ENCODE measurements at regions not wholly inside any gene's neighbourhood (a gene's known extent, or its start where the extent isn't known, plus 50 kb on each side); places are given as distances from the start of the nearest gene placed in this dataset.

DNA sequence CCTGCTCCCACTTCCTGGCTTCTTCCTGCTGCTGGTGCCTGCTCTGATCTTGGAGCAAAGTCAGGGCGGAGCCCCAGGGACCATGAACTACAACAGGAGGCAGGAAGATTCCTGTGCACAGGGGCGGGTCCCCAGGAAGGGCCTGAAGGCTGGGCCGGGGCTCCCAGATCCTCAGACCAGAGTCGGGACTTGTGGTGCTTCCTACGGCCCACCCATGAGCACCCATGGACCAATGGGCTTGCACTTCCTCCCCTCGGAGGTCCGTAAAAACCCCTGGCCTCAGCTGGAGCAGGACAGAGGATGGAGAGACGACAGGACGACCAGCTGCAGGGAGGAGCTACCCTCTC lies 1287.1 kb downstream of the TMEM121 start:
- DNase-seq: no peak

- DNase-seq: no peak
These were observed 1293.7 kb downstream of the TMEM121 start for GRCh38 chr14:106820119-106820518.

GRCh38 chr14:106821119-106821518 lies 1294.7 kb downstream of the TMEM121 start:
- no peak for DNase-seq

- DNase-seq: no peak
These were observed 1296.5 kb downstream of the TMEM121 start for GRCh38 chr14:106822905-106823304.

DNA sequence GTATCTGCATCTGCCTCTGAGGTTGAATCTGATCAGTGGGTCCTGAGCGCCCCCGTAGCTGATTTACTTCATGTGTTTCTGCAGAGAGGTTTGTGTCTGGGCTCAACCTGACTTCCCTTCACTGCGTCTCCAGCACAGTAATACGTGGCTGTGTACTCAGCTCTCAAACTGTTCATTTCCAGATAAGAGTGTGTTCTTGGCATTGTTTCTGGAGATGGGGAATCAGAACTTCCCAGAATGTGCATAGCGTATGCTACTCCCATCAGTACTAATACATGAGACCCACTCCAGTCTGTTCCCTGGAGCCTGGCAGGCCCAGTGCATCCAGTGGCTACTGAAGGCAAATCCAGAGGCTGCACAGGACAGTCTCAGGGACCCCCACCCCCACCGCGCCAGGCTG lies 1297.2 kb downstream of the TMEM121 start:
- DNase-seq: no peak

DNA sequence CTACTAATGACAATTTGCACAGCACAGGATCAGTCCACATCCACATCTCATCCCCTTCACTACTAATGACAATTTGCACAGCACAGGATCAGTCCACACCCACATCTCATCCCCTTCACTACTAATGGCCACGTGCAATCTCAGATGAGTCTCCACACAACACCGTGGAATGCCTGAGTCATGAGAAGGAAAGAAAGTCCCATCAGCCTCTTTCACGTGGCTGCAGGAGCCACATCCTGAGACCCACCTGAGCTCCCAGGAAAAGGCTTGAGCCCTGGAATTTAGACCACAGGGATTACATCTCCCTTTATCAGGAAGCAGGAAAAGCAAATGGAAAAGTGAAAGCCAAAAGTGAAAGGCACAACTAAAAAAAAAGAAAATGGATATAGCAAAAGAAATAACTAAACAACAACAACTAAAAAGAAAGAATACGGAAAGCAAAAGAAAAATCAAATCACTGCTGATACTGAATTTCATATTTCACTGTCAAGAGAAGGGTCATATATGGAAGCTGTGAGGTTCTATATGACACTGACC lies 1300.5 kb downstream of the TMEM121 start:
- no peak for DNase-seq

GRCh38 chr14:106831322-106831720 lies 1304.9 kb downstream of the TMEM121 start:
- peak; percentile 25 for DNase-seq

DNA sequence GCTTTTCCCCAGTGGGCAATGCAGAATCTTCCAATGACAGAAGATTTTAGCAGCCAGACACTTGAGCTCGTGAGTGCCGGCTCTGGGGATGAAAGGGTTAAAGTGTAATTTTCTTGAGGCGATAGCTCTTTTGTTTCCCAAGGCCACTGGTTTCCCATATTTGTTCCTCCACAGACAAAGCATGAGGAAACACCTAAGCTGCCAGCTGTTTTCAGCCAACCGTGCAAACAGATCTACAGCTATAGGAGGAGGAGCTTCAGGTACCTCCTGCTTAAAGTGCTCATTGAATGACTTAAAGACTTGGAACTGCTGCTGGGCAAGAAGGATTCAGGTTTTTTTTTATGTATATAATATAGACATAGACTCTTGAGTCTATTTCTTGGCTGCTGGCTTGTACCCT lies 1311.5 kb downstream of the TMEM121 start:
- no peak for DNase-seq

- DNase-seq: no peak
These were observed 1312.8 kb downstream of the TMEM121 start for GRCh38 chr14:106838991-106839769.

- DNase-seq: no peak
These were observed 1313.9 kb downstream of the TMEM121 start for GRCh38 chr14:106840258-106840657.

DNA sequence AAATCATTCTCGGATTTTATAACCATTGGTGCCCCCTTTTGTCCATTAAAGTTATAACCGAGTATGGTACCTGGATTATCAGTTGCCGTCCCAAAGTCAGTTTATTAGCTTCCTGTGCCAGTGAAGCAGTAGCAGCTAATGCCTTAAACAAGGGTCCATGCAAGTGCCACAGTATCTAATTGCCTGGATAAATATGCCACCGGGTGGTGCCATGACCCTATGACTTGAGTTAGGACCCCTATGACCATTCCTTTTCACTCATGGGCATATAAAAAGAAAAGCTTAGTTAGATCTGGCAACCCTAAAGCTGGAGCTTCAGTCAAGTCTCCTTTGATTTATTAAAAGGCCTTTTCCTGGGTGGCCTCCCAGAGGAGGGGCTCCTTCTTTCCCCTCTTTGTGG lies 1314.6 kb downstream of the TMEM121 start:
- DNase-seq: no peak

DNA sequence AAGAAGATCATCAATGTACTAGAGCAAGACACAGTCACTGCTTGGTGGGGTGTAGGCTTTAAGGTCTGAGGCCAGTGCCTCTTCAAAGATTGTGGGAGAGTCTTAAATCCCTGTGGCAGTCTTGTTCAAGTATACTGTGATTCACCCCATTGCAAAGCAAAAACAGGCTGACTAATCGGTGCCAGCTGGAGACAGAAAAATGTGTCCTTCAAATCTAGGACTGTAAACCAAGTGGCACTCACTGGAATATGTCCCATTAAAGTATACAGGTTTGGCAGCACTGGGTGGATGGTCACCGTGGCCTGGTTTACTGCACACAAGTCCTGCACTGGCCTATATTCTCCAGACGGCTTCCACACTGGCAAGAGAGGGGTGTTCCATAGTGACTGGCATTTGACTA lies 1315.3 kb downstream of the TMEM121 start:
- DNase-seq: no peak

DNA sequence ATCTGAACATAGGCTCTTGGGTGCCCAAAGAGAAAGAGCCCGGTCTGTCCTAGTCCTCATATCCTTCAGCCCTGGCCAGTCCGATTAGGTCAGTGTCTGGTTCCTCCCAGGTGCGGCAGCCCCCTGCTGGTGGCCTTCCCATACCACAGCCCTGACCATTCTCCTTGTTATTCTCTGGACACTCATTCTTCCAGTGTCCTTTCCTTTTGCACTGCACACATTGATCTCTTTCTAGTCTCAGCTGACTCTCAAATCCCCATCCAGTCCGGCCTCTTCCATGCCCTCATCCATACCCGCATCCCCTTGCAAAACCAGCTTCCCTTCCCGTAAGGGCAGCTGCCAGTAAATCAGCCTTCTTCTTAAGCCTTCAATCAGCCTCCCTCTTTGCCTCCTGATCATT lies 1316.3 kb downstream of the TMEM121 start:
- DNase-seq: peak; percentile 21

DNA sequence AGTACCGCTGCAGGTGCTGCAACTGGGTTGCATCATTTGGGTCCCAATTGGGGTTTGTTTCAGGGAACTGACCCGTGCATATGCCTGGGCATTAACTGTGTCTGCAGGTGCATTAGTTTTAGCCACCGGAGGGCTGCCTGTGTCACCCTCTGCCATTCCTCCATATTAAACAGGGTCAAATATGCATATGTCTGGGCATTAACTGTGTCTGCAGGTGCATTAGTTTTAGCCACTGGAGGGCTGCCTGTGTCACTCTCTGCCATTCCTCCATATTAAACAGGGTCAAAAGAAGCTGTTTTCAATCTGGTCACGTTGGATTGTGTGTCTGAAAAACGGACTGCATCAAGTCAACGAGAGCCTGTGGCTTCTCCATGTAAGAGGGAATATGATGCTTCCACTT lies 1317.0 kb downstream of the TMEM121 start:
- DNase-seq: no peak

GRCh38 chr14:106843951-106844483 lies 1317.6 kb downstream of the TMEM121 start:
- DNase-seq: peak; percentile 63

DNA sequence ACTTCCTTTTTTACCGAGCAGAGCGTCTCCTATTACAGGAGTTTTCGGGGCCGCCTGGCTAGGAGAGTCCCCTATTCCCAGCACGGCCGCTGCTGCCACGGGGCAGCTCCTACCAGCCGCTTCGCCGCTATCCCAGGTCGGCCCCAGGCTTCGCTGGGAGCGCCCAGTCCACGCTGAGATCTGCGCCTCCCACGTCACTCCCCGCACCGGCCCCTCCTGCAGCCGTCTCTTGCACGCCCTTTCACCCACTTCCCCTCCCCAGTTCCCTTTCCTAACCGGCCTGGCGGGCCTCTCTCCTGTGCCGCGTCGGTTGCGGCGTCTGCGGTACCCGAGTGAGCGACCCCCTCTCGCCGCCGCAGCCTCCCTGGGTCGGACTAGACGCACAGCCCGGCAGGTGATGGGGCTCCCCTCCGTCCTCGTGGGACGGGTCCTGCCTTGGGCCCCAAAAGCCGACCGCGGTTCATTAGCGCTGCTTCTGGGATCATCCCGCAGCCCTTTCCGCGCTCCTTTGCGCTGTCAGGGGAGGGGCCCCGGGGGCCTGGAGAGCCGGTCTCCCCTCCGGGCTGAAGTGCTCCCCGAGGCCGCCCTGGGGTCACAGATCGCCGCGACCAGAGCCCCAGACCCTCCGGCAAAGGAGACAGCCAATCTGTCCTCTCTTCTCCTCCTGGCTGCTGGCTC lies 1318.4 kb downstream of the TMEM121 start:
- DNase-seq: peak; percentile 69

DNA sequence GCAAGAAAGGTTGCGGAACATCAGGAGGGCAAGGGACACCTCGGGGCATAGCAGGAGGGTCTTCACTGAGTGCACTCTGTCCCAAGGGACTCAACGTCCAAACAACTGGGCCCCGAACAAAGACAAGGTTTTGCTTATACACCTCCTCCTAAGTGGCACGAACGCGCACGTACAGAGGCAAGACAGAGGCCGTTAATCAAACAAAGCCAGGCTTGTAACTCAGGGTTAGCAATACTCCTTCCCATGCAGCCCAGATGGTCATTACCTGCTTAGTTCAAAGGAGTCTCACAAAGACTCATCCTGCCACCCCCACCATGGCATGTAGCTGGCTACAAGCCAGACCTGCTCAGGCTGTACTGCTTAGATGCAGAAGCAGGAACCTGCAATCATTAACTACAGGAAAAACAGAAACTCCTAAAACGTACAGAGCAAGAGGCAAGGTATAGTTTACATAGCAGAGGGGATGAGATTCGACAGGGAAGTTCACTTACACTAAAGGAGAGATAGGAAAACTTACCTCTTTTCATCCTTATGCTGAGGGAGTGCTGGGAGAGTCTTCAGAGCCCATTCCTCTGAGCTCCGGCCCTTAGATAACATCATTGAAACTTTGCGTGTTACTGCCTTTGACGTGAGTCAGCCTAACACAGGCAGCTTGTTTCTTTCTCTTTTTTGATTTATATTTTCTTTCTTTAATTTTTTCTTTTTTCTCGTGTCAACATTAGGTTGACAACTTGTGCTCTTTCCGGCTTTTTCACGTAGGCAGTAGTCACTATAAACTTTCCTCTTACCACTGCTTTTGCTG lies 1319.1 kb downstream of the TMEM121 start:
- DNase-seq: peak; percentile 6

GRCh38 chr14:106846218-106846617 lies 1319.8 kb downstream of the TMEM121 start:
- no peak for DNase-seq

GRCh38 chr14:106848330-106849121 lies 1322.1 kb downstream of the TMEM121 start:
- DNase-seq: no peak

DNA sequence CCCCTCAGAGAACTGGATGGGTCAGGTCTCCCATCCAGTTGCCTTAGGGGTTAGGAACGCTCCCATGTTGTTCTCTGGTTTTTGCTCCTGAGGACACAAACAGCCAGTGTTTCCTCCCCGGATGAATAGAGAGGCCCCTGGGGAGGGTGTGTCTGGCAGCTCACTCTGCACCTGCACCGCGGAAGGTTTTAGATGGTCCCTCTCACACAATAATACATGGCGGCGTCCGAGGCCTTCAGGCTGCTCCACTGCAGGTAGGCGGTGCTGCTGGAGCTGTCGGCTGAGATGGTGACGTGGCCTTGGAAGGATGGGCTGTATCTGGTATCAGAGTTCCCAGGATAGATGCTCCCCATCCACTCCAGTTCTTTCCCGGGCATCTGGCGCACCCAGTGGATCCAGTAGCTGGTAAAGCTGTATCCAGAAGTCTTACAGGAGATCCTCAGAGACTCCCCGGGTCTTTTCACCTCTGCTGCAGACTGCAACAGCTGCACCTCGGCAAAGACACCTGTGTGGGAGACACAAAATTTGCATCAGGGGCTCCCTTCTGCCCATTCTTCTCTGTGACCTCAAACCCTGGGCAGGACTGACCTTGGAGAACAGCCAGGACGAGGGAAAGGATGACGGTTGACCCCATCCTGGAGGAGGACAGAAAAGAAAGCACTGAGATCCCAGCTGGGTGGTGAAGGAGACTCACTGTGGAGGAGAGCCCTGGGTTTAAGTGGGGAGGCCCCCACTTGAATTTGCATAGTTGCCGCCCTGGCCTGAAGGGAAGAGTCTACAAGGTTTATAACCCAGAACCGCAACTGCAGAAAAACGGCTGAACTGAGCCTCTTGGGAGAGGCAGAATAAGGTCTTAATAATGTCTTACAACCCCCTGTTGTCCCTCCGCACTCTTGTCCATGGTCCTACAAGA lies 1324.8 kb downstream of the TMEM121 start:
- no peak for DNase-seq
